ENCODE measurements at regions not wholly inside any gene's neighbourhood (a gene's known extent, or its start where the extent isn't known, plus 50 kb on each side); places are given as distances from the start of the nearest gene placed in this dataset.
"Not testable (repeated sequence)": the region's sequence is repeated elsewhere in the genome, so short reads cannot be mapped to it uniquely, and the experiment has no call there.

- DNase-seq (ENCODE audit: low spot score in 2 of 2, unreplicated experiment in 2 of 2) = no peak
- Mint-ChIP-seq H3K9me3 (no peaks in the 10 kb centered on the region), H3K36me3 (no peaks in the 10 kb centered on the region), H3K4me3 (no peak overlapping the region), H3K27ac (peak overlapping the region; percentile 79), H3K27me3 (ENCODE audit: low read depth) (no peaks in the 10 kb centered on the region), H3K4me1 (peaks cover 52% of the 10 kb centered on the region)
- TF ChIP-seq, protein P1, sequence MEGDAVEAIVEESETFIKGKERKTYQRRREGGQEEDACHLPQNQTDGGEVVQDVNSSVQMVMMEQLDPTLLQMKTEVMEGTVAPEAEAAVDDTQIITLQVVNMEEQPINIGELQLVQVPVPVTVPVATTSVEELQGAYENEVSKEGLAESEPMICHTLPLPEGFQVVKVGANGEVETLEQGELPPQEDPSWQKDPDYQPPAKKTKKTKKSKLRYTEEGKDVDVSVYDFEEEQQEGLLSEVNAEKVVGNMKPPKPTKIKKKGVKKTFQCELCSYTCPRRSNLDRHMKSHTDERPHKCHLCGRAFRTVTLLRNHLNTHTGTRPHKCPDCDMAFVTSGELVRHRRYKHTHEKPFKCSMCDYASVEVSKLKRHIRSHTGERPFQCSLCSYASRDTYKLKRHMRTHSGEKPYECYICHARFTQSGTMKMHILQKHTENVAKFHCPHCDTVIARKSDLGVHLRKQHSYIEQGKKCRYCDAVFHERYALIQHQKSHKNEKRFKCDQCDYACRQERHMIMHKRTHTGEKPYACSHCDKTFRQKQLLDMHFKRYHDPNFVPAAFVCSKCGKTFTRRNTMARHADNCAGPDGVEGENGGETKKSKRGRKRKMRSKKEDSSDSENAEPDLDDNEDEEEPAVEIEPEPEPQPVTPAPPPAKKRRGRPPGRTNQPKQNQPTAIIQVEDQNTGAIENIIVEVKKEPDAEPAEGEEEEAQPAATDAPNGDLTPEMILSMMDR (IDR thresholded peaks at IDR 0.05; ENCODE audit: unreplicated experiment) = no peak
Measured at GRCh38 chr1:54471588-54471987, 65.4 kb upstream of the SSBP3 start.

- not testable (repeated sequence) for H3K27ac Mint-ChIP-seq; DNase-seq (ENCODE audit: low spot score in 2 of 2, unreplicated experiment in 2 of 2); H3K9me3 Mint-ChIP-seq; H3K36me3 Mint-ChIP-seq; H3K27me3 Mint-ChIP-seq (ENCODE audit: low read depth); H3K4me3 Mint-ChIP-seq
- peaks cover 46% of the 10 kb centered on the region for H3K4me1 Mint-ChIP-seq
Measured at GRCh38 chr1:54469444-54469843, 63.2 kb upstream of the SSBP3 start.

DNA sequence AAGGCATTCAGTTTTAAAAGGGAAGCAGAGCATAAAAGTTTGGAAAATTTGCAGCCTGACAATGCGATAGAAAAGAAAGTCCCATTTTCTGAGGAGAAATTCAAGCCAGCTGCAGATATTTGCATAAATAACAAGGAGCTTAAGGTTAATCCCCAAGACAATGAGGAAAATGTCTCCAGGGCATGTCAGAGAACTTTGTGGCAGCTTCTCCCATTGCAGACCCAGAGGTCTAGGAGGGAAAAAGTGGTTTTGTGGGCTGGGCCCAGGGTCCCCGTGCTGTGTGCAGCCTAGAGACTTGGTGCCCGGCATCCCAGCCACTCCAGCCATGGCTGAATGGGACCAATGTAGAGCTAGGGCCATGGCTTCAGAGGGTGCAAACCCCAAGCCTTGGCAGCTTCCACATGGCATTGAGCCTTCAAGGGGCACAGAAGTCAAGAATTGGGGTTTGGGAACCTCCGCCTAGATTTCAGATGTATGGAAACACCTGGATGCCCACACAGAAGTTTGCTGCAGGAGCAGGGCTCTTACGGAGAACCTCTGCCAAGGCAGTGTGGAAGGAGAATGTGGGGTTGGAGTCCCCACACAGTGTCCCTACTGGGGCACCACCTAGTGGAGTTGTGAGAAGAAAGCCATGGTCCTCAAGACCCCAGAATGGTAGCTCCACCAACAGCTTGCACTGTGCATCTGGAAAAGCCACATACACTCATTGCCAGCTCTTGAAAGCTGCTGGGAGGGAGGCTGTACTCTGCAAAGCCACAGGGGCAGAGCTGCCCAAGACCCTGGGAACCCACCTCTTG lies 62.3 kb upstream of the SSBP3 start:
- H3K4me1 Mint-ChIP-seq = peaks cover 46% of the 10 kb centered on the region
- H3K27me3 Mint-ChIP-seq (ENCODE audit: low read depth); H3K4me3 Mint-ChIP-seq; DNase-seq (ENCODE audit: low spot score in 2 of 2, unreplicated experiment in 2 of 2); H3K27ac Mint-ChIP-seq; H3K9me3 Mint-ChIP-seq; H3K36me3 Mint-ChIP-seq: not testable (repeated sequence)

DNA sequence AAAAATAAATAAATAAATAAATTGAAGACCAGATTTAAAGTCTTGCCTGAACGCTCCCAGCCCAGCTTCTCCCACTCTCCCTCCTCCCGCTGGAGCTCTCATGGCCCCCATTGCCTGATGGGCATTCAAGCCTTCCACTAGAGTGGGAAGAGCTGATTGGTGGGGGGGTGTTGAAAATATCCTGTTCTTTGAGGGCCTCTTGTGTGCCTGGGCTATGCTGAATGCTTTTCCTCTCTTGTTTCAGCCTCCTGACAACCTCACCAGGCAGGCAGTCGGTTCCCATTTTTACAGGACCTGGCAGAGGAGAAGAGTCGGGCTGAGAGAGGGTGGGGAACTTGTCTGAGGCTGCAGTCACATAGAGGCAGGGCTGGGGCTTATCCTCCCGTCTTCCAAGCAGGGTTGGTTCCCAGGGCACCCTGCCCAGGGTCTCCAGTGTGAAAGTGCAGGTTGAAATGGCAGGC lies 59.2 kb upstream of the SSBP3 start:
- Mint-ChIP-seq H3K4me3 (peak overlapping the region; percentile 18), H3K27ac (peak overlapping the region; percentile 88), H3K4me1 (peaks cover 57% of the 10 kb centered on the region), H3K9me3 (no peaks in the 10 kb centered on the region), H3K36me3 (no peaks in the 10 kb centered on the region), H3K27me3 (ENCODE audit: low read depth) (no peaks in the 10 kb centered on the region)
- TF ChIP-seq, protein P1 (IDR thresholded peaks at IDR 0.05; ENCODE audit: unreplicated experiment) = no peak
- no peak for DNase-seq (ENCODE audit: low spot score in 2 of 2, unreplicated experiment in 2 of 2)

- DNase-seq (ENCODE audit: low spot score in 2 of 2, unreplicated experiment in 2 of 2) = no peak
- Mint-ChIP-seq H3K27me3 (ENCODE audit: low read depth) (no peaks in the 10 kb centered on the region), H3K27ac (peak overlapping the region; percentile 90), H3K36me3 (no peaks in the 10 kb centered on the region), H3K9me3 (no peaks in the 10 kb centered on the region), H3K4me1 (peaks cover 65% of the 10 kb centered on the region), H3K4me3 (no peak overlapping the region)
- TF ChIP-seq, protein P1 (IDR thresholded peaks at IDR 0.05; ENCODE audit: unreplicated experiment) = no peak
Measured at GRCh38 chr1:54464477-54465146, 58.4 kb upstream of the SSBP3 start.

GRCh38 chr1:54464031-54464476 lies 57.9 kb upstream of the SSBP3 start:
- H3K4me3 Mint-ChIP-seq = no peak overlapping the region
- TF ChIP-seq, protein P1 (IDR thresholded peaks at IDR 0.05; ENCODE audit: unreplicated experiment) = no peak
- H3K4me1 Mint-ChIP-seq = peaks cover 70% of the 10 kb centered on the region
- DNase-seq (ENCODE audit: low spot score in 2 of 2, unreplicated experiment in 2 of 2) = no peak
- no peaks in the 10 kb centered on the region for H3K36me3 Mint-ChIP-seq
- H3K27me3 Mint-ChIP-seq (ENCODE audit: low read depth) = no peaks in the 10 kb centered on the region
- H3K27ac Mint-ChIP-seq = peak overlapping the region; percentile 90
- no peaks in the 10 kb centered on the region for H3K9me3 Mint-ChIP-seq
